GM12878 (cell line): ENCODE measurements at regions not wholly inside any gene's neighbourhood (a gene's known extent, or its start where the extent isn't known, plus 50 kb on each side); places are given as distances from the start of the nearest gene placed in this dataset.

Experiments
- ATAC-seq: fragments of 200-7000 bp; cut with Tn5 transposase; 3 replicates; pipeline ENCODE4 v1.9.1; 2020; ENCODE audit warnings: mild to moderate bottlenecking, moderate library complexity
- BruUV-seq: library from RNA; stranded (reverse); fragments of 400-500 nt; replicated peaks from 2 replicates; lab custom pipeline; 2021; lab: Mats Ljungman, UMichigan
- CTCF ChIA-PET: fragments of 300-600 bp; sonication (Branson Sonifier 250); formaldehyde crosslinking; extraction: SDS; loops from one replicate; lab custom pipeline; 2021; ENCODE audit warnings: inconsistent platforms; lab: Yijun Ruan, JAX
- POLR2A ChIA-PET: fragments of 350-600 bp; formaldehyde crosslinking; extraction: SDS; loops from one replicate; lab custom pipeline; 2021; ENCODE audit warnings: inconsistent platforms; lab: Charles Lee
- RAD21 ChIA-PET: fragments of 300-600 bp; sonication (Branson Sonifier 250); formaldehyde crosslinking; loops from one replicate; lab custom pipeline; 2023; ENCODE audit warnings: antibody characterized with exemption; ENCODE audit not compliant: unreplicated experiment; lab: Charles Lee
- SMC1A ChIA-PET: fragments of 300-600 bp; sonication (Branson Sonifier 250); formaldehyde crosslinking; loops from one replicate; lab custom pipeline; 2023; ENCODE audit not compliant: unreplicated experiment, uncharacterized antibody; lab: Charles Lee
- DNase-seq: peaks from one replicate; pipeline ENCODE4 v3.0.0-alpha.2; 2011; ENCODE audit warnings: low read depth, low spot score
- FAIRE-seq: peaks from 3 replicates; lab custom pipeline; 2011; peaks lifted over from hg19 to GRCh38; lab: Jason Lieb, UNC
- H2AFZ ChIP-seq: 2 replicates; pipeline ENCODE4 v1.6.0; 2011; ENCODE audit warnings: low read depth, low read length, control low read depth; ENCODE audit not compliant: control insufficient read depth
- H3K27ac ChIP-seq: 2 replicates; pipeline ENCODE4 v1.5.1; 2011; ENCODE audit warnings: control low read depth; ENCODE audit not compliant: control insufficient read depth, insufficient read depth
- H3K27me3 ChIP-seq, 2 experiments: replicated peaks in 1 of 2; 2 replicates each; pipeline versions ENCODE4 v1.6.0 to v1.6.1; 2011; ENCODE audit warnings: low read length in 1 of 2; ENCODE audit not compliant: control insufficient read depth in 2 of 2, insufficient read depth in 2 of 2
- H3K36me3 ChIP-seq, 2 experiments: 2 replicates each; pipeline ENCODE4 v1.5.1; 2011; ENCODE audit warnings: low read length in 1 of 2; ENCODE audit not compliant: control insufficient read depth in 2 of 2, insufficient read depth in 2 of 2
- H3K4me1 ChIP-seq: 2 replicates; pipeline ENCODE4 v1.6.1; 2011; ENCODE audit warnings: mild to moderate bottlenecking, low read length, moderate library complexity, mixed read lengths; ENCODE audit not compliant: control insufficient read depth, insufficient read depth
- H3K4me2 ChIP-seq: 2 replicates; pipeline ENCODE4 v1.6.0; 2011; ENCODE audit warnings: control low read depth; ENCODE audit not compliant: control insufficient read depth, insufficient read depth
- H3K4me3 ChIP-seq: fragments of 200-600 bp; sonication (generic); 2 replicates; pipeline ENCODE4 v1.5.1; 2016
- H3K79me2 ChIP-seq: 2 replicates; pipeline ENCODE4 v1.6.0; 2011; ENCODE audit warnings: low read length; ENCODE audit not compliant: control insufficient read depth, insufficient read depth
- H3K9ac ChIP-seq: 2 replicates; pipeline ENCODE4 v1.8.0; 2011; ENCODE audit warnings: low read length, control low read depth, mixed read lengths; ENCODE audit not compliant: control insufficient read depth, insufficient read depth
- H3K9me3 ChIP-seq: replicated peaks from 3 replicates; pipeline ENCODE4 v1.5.1; 2011; ENCODE audit warnings: mild to moderate bottlenecking, low read length; ENCODE audit not compliant: control insufficient read depth, insufficient read depth
- H4K20me1 ChIP-seq: 2 replicates; pipeline ENCODE4 v1.6.0; 2011; ENCODE audit not compliant: control insufficient read depth, insufficient read depth
- ATF2 ChIP-seq: IDR thresholded peaks from 2 replicates; pipeline ENCODE4 v1.6.1; 2012; ENCODE audit warnings: low read length, inconsistent platforms
- BCL11A ChIP-seq: IDR thresholded peaks from 2 replicates; pipeline ENCODE4 v1.6.1; 2011; ENCODE audit warnings: low read depth, low read length
- BMI1 ChIP-seq: fragments of 450-650 bp; IDR thresholded peaks from 2 replicates; pipeline ENCODE4 v1.6.1; 2016; ENCODE audit warnings: mild to moderate bottlenecking, moderate library complexity, borderline replicate concordance
- FOXK2 ChIP-seq: fragments of 450-650 bp; IDR thresholded peaks from 2 replicates; pipeline ENCODE4 v1.6.1; 2017; ENCODE audit warnings: mild to moderate bottlenecking, moderate library complexity
- MEF2B ChIP-seq: fragments of 450-650 bp; IDR thresholded peaks from 2 replicates; pipeline ENCODE4 v1.6.1; 2018; ENCODE audit warnings: mild to moderate bottlenecking, moderate library complexity; ENCODE audit not compliant: partially characterized antibody, poor library complexity, severe bottlenecking
- MXI1 ChIP-seq: fragments of 150-350 bp; IDR thresholded peaks from 2 replicates; pipeline ENCODE4 v1.6.1; 2011; ENCODE audit warnings: low read depth, mild to moderate bottlenecking, inconsistent platforms, low read length, improper control_type of control experiment
- SUPT20H ChIP-seq: IDR thresholded peaks from 2 replicates; pipeline ENCODE4 v1.6.1; 2011; ENCODE audit warnings: low read depth, mild to moderate bottlenecking, low read length, moderate library complexity, borderline replicate concordance; ENCODE audit not compliant: control insufficient read depth
- TCF7 ChIP-seq: IDR thresholded peaks from 2 replicates; pipeline ENCODE4 v1.6.1; 2014; ENCODE audit warnings: antibody characterized with exemption, borderline replicate concordance
- ZBTB4 ChIP-seq: fragments of 450-650 bp; formaldehyde crosslinking; IDR thresholded peaks from 2 replicates; pipeline ENCODE4 v1.4.0; 2022; ENCODE audit warnings: mild to moderate bottlenecking, moderate library complexity
- in situ Hi-C: fragments of 300-500 bp; cut with MboI; formaldehyde crosslinking; loops from 9 replicates; pipeline ENCODE4 v1.14.3; 2018; ENCODE audit warnings: mixed read lengths
- intact Hi-C: fragments of 100-400 bp; cut with micrococcal nuclease; formaldehyde crosslinking; loops from one replicate; pipeline ENCODE4 v1.14.2; 2022; ENCODE audit not compliant: unreplicated experiment

DNA sequence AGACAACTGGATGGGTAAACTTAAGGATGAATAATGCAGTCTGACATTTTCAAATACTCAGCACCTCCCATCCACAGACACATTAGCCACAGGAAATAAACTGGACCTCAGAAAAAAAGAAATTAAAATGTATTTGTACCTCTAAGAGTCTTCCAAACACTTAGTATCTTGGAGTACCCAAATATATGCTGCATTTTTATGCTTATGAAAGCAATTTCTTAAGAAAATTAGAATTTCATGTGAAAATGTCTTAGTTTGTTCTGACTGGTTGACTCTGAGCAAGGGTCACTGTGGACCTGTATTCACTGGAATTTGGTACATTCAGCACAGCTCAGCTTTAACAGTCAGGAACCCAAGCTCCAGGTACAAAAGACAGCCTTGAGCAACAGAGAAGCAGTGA, 216.2 kb upstream of the UBE2E2 start:
- intact Hi-C loops (no loop called here), in situ Hi-C loops (no loop called here)
- Histone ChIP-seq H3K79me2 (no peaks in the 10 kb centered on the region), H3K4me2 (no peak overlapping the region), H3K27me3 (no peaks in the 10 kb centered on the region; a peak in 1 of 4 replicates), H3K36me3 (no peaks in the 10 kb centered on the region), H3K27ac (no peak overlapping the region), H3K4me1 (no peaks in the 10 kb centered on the region), H2AFZ (no peak overlapping the region), H4K20me1 (no peaks in the 10 kb centered on the region), H3K9ac (no peak overlapping the region), H3K9me3 (no peaks in the 10 kb centered on the region; the same call in 2 of the 3 replicates), H3K4me3 (no peak overlapping the region)
- no peak for ATAC-seq
- no peak for TF ChIP-seq BCL11A
- TF ChIP-seq BMI1 = no peak
- TF ChIP-seq ZBTB4 (CRISPR knock-in tag) = no peak
- no peak for TF ChIP-seq MXI1
- TF ChIP-seq TCF7 = no peak
- TF ChIP-seq SUPT20H = no peak
- TF ChIP-seq ATF2 = no peak
- no peak for TF ChIP-seq FOXK2
- TF ChIP-seq MEF2B = no peak
- ChIA-PET POLR2A (no interaction called here), SMC1A (no interaction called here), CTCF (no interaction called here), RAD21 (no interaction called here)
- FAIRE-seq = no peak
- BruUV-seq = no TSS peak
- no peak for DNase-seq
